Stomach (tissue), 4 donors: ENCODE measurements at regions not wholly inside any gene's neighbourhood (a gene's known extent, or its start where the extent isn't known, plus 50 kb on each side); places are given as distances from the start of the nearest gene placed in this dataset.

Experiments used
- CTCF ChIP-seq, 7 experiments: fragments of 450-650 bp in 4 of 7; fragments of 200-600 bp in 3 of 7; sonication (generic) in 3 of 7; IDR thresholded peaks; one replicate each; pipeline ENCODE4 v1.5.1; 2016 to 2019; ENCODE audit warnings: antibody characterized with exemption in 7 of 7, control low read depth in 2 of 7, mild to moderate bottlenecking in 1 of 7
- EP300 ChIP-seq: sonication (generic); formaldehyde crosslinking; IDR thresholded peaks from one replicate; pipeline ENCODE4 v1.6.1; 2017; ENCODE audit warnings: antibody characterized with exemption
- POLR2A ChIP-seq, 4 donors: fragments of 450-650 bp; IDR thresholded peaks; one replicate each; pipeline ENCODE4 v1.6.1; 2016; ENCODE audit warnings: antibody characterized with exemption in 4 of 4, control low read depth in 2 of 4, mild to moderate bottlenecking in 1 of 4, moderate library complexity in 1 of 4
- POLR2AphosphoS5 ChIP-seq, 3 donors: sonication (generic); formaldehyde crosslinking; IDR thresholded peaks; one replicate each; pipeline ENCODE4 v1.6.1; 2016; ENCODE audit warnings: antibody characterized with exemption in 3 of 3

- no peak for TF ChIP-seq POLR2A (IDR thresholded peaks at IDR 0.05)
- TF ChIP-seq EP300 = no peak
- TF ChIP-seq CTCF (IDR thresholded peaks at IDR 0.05) = no peak
- no peak for TF ChIP-seq POLR2AphosphoS5 (IDR thresholded peaks at IDR 0.05)
Measured at GRCh38 chr2:34991508-34992274, 1363.9 kb upstream of the CRIM1 start.
